HCT116 (cell line): ENCODE measurements at regions not wholly inside any gene's neighbourhood (a gene's known extent, or its start where the extent isn't known, plus 50 kb on each side); places are given as distances from the start of the nearest gene placed in this dataset.
"Not testable (repeated sequence)": the region's sequence is repeated elsewhere in the genome, so short reads cannot be mapped to it uniquely, and the experiment has no call there.

ENCODE experiments used
- ATAC-seq: fragments of 200-7000 bp; cut with Tn5 transposase; 2 replicates; pipeline ENCODE4 v1.9.1; 2020; ENCODE audit warnings: mild to moderate bottlenecking, moderate library complexity
- BruUV-seq: library from RNA; stranded (reverse); fragments of 400-500 nt; replicated peaks from 2 replicates; lab custom pipeline; 2021; lab: Mats Ljungman, UMichigan
- CTCF ChIA-PET: fragments of 300-600 bp; sonication (Branson Sonifier 250); formaldehyde crosslinking; loops from one replicate; lab custom pipeline; 2021; ENCODE audit warnings: antibody characterized with exemption; lab: Charles Lee
- POLR2A ChIA-PET: fragments of 300-600, 350-600 bp; sonication (Branson Sonifier 250); formaldehyde crosslinking; loops from one replicate; lab custom pipeline; 2021; ENCODE audit warnings: antibody characterized with exemption; lab: Charles Lee
- RAD21 ChIA-PET, 2 experiments: fragments of 300-600 bp; sonication (Branson Sonifier 250); formaldehyde crosslinking; loops; one replicate each; lab custom pipeline; 2023; ENCODE audit warnings: low total read pairs in 2 of 2; ENCODE audit not compliant: uncharacterized antibody in 2 of 2, unreplicated experiment in 2 of 2, low non-redundant PET in 1 of 2; lab: Charles Lee
- DNase-seq: peaks from one replicate; pipeline ENCODE4 v3.0.0-alpha.2; 2010; ENCODE audit warnings: low read depth, low spot score
- H2AFZ ChIP-seq: fragments of 200-600 bp; shearing (Covaris generic), sonication (generic); 2 replicates; pipeline ENCODE4 v1.6.1; 2017; ENCODE audit warnings: low read depth, mixed run types, mixed read lengths, antibody characterized with exemption, low read length; ENCODE audit not compliant: poor library complexity, severe bottlenecking
- H3K27ac ChIP-seq: 2 replicates; pipeline ENCODE4 v1.5.1; 2012; ENCODE audit warnings: low read depth, low read length
- H3K27me3 ChIP-seq: fragments of 200-600 bp; sonication (generic); 2 replicates; pipeline ENCODE4 v1.6.1; 2016; ENCODE audit warnings: mixed run types, low read length, mixed read lengths; ENCODE audit not compliant: insufficient read depth
- H3K36me3 ChIP-seq, 2 experiments: fragments of 200-500 bp in 1 of 2; fragments of 200-600 bp in 1 of 2; sonication (Bioruptor generic) in 1 of 2; sonication (generic) in 1 of 2; 2 replicates each; pipeline versions ENCODE4 v1.5.1 to v1.6.1; 2014 to 2016; ENCODE audit warnings: low read length in 2 of 2, inconsistent platforms in 1 of 2, mixed read lengths in 1 of 2, mixed run types in 1 of 2; ENCODE audit not compliant: insufficient read depth in 2 of 2, control insufficient read depth in 1 of 2
- H3K4me1 ChIP-seq, 2 experiments: fragments of 200-600 bp in 1 of 2; sonication (generic) in 1 of 2; 2 replicates each; pipeline versions ENCODE4 v1.5.1 to v1.6.1; 2012 to 2017; ENCODE audit warnings: low read length in 2 of 2, inconsistent platforms in 1 of 2, mild to moderate bottlenecking in 1 of 2, mixed read lengths in 1 of 2, mixed run types in 1 of 2, moderate library complexity in 1 of 2; ENCODE audit not compliant: insufficient read depth in 2 of 2, control insufficient read depth in 1 of 2
- H3K4me2 ChIP-seq: fragments of 200-600 bp; sonication (generic); 2 replicates; pipeline ENCODE4 v1.6.1; 2017; ENCODE audit warnings: mixed run types, low read length, mixed read lengths
- H3K4me3 ChIP-seq, 2 experiments: fragments of 200-600 bp in 1 of 2; sonication (generic) in 1 of 2; replicated peaks in 1 of 2; 2 replicates each; pipeline ENCODE4 v1.5.1; 2011 to 2016; ENCODE audit warnings: low read length in 2 of 2, control low read depth in 1 of 2, low read depth in 1 of 2, mild to moderate bottlenecking in 1 of 2, mixed read lengths in 1 of 2, mixed run types in 1 of 2
- H3K79me2 ChIP-seq: fragments of 200-600 bp; sonication (generic); 2 replicates; pipeline ENCODE4 v1.6.1; 2017; ENCODE audit warnings: mild to moderate bottlenecking, mixed run types, low read length, moderate library complexity, mixed read lengths; ENCODE audit not compliant: insufficient read depth
- H3K9ac ChIP-seq: fragments of 200-600 bp; sonication (generic); 2 replicates; pipeline ENCODE4 v1.6.1; 2016; ENCODE audit warnings: low read length, mixed read lengths
- H3K9me2 ChIP-seq: fragments of 200-600 bp; sonication (generic), shearing (Covaris generic); 2 replicates; pipeline ENCODE4 v1.6.1; 2017; ENCODE audit warnings: mixed run types, mild to moderate bottlenecking, moderate library complexity; ENCODE audit not compliant: insufficient read depth
- H3K9me3 ChIP-seq, 2 experiments: fragments of 200-500 bp in 1 of 2; fragments of 200-600 bp in 1 of 2; sonication (Bioruptor generic) in 1 of 2; sonication (generic) in 1 of 2; 2 replicates each; pipeline ENCODE4 v1.6.1; 2014 to 2017; ENCODE audit warnings: low read length in 2 of 2, mixed read lengths in 2 of 2, inconsistent platforms in 1 of 2, low read depth in 1 of 2, mild to moderate bottlenecking in 1 of 2, mixed run types in 1 of 2, moderate library complexity in 1 of 2; ENCODE audit not compliant: control insufficient read depth in 1 of 2, insufficient read depth in 1 of 2
- H4K20me1 ChIP-seq: fragments of 200-600 bp; sonication (generic), shearing (Covaris generic); 2 replicates; pipeline ENCODE4 v1.6.1; 2017; ENCODE audit warnings: mixed run types, mild to moderate bottlenecking, moderate library complexity; ENCODE audit not compliant: insufficient read depth
- intact Hi-C: fragments of 100-400 bp; cut with micrococcal nuclease; formaldehyde crosslinking; loops from 2 replicates; pipeline ENCODE4 v1.10.0; 2022

DNA sequence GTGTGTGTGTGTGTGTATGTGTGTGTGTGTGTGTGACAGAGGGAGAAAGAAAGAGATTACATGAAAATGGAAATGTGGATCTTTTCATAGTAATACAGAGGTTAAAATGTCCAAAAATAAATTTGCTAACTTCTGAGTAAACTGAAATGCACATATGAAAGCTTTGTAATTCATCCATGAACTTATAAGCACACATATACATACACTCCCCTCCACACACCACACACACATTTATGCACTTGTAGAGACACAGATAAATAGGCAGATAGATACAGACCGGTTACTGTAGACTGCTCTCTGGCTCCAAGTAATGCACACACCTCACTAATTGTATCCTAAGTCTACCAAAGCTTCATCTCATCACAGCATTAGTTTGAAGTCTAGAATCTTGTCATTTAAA, 50.5 kb upstream of the PTPN20 start:
- H4K20me1 ChIP-seq, H3K79me2 ChIP-seq, ATAC-seq, DNase-seq, H3K27ac ChIP-seq, H3K36me3 ChIP-seq, intact Hi-C loops, POLR2A ChIA-PET, H3K9me2 ChIP-seq, BruUV-seq, H3K9me3 ChIP-seq, H3K4me3 ChIP-seq, H3K9ac ChIP-seq, CTCF ChIA-PET, H3K4me1 ChIP-seq, H3K27me3 ChIP-seq, RAD21 ChIA-PET, H2AFZ ChIP-seq, H3K4me2 ChIP-seq: not testable (repeated sequence)
